ENCODE measurements at regions not wholly inside any gene's neighbourhood (a gene's known extent, or its start where the extent isn't known, plus 50 kb on each side); places are given as distances from the start of the nearest gene placed in this dataset.

- no peak for DNase-seq (ENCODE audit: low read depth)
- Histone ChIP-seq H3K4me3 (ENCODE audit: low read depth, low read length) (no peak overlapping the region), H3K36me3 (ENCODE audit: control insufficient read depth, insufficient read depth, low read length) (no peaks in the 10 kb centered on the region), H3K27me3 (ENCODE audit: control insufficient read depth, insufficient read depth, low read length) (no peaks in the 10 kb centered on the region)
- no peak for TF ChIP-seq CTCF (IDR thresholded peaks at IDR 0.05; ENCODE audit: insufficient read depth, low read length, poor library complexity, severe bottlenecking)
These were observed 510.9 kb upstream of the ZNF608 start for GRCh38 chr5:125257057-125257972.

GRCh38 chr5:125257997-125258396, 511.6 kb upstream of the ZNF608 start:
- Histone ChIP-seq H3K36me3 (ENCODE audit: control insufficient read depth, insufficient read depth, low read length) (no peaks in the 10 kb centered on the region), H3K27me3 (ENCODE audit: control insufficient read depth, insufficient read depth, low read length) (no peaks in the 10 kb centered on the region)
- no peak for TF ChIP-seq CTCF (IDR thresholded peaks at IDR 0.05; ENCODE audit: insufficient read depth, low read length, poor library complexity, severe bottlenecking)

DNA sequence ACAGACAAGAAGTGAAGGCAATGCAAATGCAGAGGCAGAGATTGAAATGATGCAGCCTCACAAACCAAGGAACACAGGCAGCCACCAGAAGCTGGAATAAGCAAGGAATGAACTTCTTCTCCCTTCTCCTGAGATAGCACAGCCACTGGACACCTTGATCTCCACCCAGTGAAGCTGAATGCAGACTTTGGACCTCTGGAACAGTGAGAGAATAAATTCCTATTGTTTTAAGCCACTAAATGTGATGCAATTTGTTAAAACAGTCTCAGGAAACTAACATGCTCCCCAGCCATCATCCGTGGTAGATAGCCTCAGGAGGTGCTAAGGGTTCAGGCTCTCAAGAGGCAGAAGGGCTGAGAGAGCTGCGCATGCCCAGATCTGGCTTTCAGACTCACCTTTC, 512.2 kb upstream of the ZNF608 start:
- Histone ChIP-seq H3K27me3 (ENCODE audit: control insufficient read depth, insufficient read depth, low read length) (no peaks in the 10 kb centered on the region), H3K36me3 (ENCODE audit: control insufficient read depth, insufficient read depth, low read length) (no peaks in the 10 kb centered on the region), H3K4me3 (ENCODE audit: low read depth, low read length) (no peak overlapping the region)
- no peak for TF ChIP-seq CTCF (IDR thresholded peaks at IDR 0.05; ENCODE audit: insufficient read depth, low read length, poor library complexity, severe bottlenecking)
- no peak for DNase-seq (ENCODE audit: low read depth)

More at GRCh38 chr5:125257997-125258396, 511.6 kb upstream of the ZNF608 start:
- no peak overlapping the region for H3K4me3 ChIP-seq (ENCODE audit: low read depth, low read length)
- no peak for DNase-seq (ENCODE audit: low read depth)

- no peak for DNase-seq (ENCODE audit: low read depth)
- no peak for TF ChIP-seq CTCF (IDR thresholded peaks at IDR 0.05; ENCODE audit: insufficient read depth, low read length, poor library complexity, severe bottlenecking)
- H3K36me3 ChIP-seq (ENCODE audit: control insufficient read depth, insufficient read depth, low read length) = no peaks in the 10 kb centered on the region
- H3K27me3 ChIP-seq (ENCODE audit: control insufficient read depth, insufficient read depth, low read length) = no peaks in the 10 kb centered on the region
- no peak overlapping the region for H3K4me3 ChIP-seq (ENCODE audit: low read depth, low read length)
These were observed 515.2 kb upstream of the ZNF608 start for GRCh38 chr5:125261505-125262250.

DNA sequence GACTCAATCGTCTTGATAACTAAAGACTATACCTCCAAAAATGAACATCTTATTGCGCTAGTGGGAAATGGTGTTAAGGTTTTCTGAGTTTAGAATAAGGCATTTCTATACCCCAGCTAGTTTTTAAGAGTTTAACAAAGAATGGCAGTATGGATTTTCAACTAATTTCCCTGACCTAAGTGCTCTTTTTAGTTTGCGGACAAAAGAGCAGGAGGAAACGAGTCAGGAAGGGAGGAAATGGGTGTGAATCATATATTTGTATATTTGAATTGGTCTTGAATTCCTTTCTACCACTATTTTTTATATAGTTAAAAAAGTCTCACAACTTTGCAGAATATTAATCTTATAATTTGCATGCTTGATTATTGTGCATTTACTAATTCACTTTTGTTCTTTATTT, 516.3 kb upstream of the ZNF608 start:
- no peak for TF ChIP-seq CTCF (IDR thresholded peaks at IDR 0.05; ENCODE audit: insufficient read depth, low read length, poor library complexity, severe bottlenecking)

More for the DNA sequence above, 516.3 kb upstream of the ZNF608 start:
- H3K4me3 ChIP-seq (ENCODE audit: low read depth, low read length) = no peak overlapping the region
- H3K36me3 ChIP-seq (ENCODE audit: control insufficient read depth, insufficient read depth, low read length) = no peaks in the 10 kb centered on the region
- no peak for DNase-seq (ENCODE audit: low read depth)
- no peaks in the 10 kb centered on the region for H3K27me3 ChIP-seq (ENCODE audit: control insufficient read depth, insufficient read depth, low read length)

All from kidney epithelial cell (primary cell).